GM12865 (cell line): ENCODE measurements at regions not wholly inside any gene's neighbourhood (a gene's known extent, or its start where the extent isn't known, plus 50 kb on each side); places are given as distances from the start of the nearest gene placed in this dataset.
A peak's percentile ranks its signal among the peaks of the same experiment; 100 is the strongest.

Experiments
- DNase-seq: peaks from one replicate; pipeline ENCODE4 v3.0.0; 2010; ENCODE audit warnings: low read depth
- H3K4me3 ChIP-seq: 2 replicates; pipeline ENCODE4 v1.5.1; 2011; ENCODE audit warnings: mild to moderate bottlenecking, low read depth, low read length, control low read depth
- TF ChIP-seq, protein P1 (sequence below): IDR thresholded peaks from 2 replicates; pipeline ENCODE4 v1.5.1; 2011; ENCODE audit warnings: low read length, control low read depth, low read depth, inconsistent platforms; ENCODE audit not compliant: insufficient read depth; ENCODE audit errors: missing control alignments

DNA sequence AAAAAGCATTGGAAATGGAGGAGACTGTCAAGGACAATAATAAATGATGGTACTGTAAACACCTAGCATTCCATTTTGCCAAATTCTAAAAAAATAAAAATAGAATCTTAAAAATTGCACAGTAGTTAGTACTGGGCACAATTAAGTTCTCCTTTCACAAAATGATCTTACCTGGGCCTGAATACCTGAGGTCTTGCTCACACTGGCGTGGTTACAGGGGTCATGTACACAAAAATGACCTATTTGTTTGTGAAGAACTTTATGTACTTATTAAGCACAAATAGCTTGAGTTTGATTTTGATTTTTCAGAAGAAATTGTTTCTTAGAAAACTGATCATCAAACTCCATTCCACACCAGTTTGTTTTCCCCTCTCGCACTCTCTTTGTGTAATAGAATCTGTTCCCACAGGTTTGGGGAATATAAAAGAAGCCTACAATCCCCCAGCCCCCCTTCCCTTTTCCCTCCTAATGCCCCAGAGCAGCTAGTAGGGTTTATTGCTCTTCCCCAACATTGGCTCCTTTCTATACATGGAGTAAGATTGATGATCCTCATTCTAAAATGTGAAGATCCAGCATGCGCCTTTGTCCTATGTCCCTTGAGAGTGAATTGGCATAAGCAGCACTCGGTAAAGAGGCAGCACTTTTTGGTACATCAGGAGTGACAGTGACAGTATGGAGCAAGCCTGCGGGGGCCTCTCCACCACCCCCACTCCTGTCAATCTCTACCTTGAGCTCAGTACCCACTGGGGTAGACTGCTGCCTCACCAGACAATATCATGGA is 204.3 kb downstream of the ASCL1 start:
- H3K4me3 ChIP-seq: no peak overlapping the region
- TF ChIP-seq, protein P1, sequence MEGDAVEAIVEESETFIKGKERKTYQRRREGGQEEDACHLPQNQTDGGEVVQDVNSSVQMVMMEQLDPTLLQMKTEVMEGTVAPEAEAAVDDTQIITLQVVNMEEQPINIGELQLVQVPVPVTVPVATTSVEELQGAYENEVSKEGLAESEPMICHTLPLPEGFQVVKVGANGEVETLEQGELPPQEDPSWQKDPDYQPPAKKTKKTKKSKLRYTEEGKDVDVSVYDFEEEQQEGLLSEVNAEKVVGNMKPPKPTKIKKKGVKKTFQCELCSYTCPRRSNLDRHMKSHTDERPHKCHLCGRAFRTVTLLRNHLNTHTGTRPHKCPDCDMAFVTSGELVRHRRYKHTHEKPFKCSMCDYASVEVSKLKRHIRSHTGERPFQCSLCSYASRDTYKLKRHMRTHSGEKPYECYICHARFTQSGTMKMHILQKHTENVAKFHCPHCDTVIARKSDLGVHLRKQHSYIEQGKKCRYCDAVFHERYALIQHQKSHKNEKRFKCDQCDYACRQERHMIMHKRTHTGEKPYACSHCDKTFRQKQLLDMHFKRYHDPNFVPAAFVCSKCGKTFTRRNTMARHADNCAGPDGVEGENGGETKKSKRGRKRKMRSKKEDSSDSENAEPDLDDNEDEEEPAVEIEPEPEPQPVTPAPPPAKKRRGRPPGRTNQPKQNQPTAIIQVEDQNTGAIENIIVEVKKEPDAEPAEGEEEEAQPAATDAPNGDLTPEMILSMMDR: no peak
- no peak for DNase-seq

DNA sequence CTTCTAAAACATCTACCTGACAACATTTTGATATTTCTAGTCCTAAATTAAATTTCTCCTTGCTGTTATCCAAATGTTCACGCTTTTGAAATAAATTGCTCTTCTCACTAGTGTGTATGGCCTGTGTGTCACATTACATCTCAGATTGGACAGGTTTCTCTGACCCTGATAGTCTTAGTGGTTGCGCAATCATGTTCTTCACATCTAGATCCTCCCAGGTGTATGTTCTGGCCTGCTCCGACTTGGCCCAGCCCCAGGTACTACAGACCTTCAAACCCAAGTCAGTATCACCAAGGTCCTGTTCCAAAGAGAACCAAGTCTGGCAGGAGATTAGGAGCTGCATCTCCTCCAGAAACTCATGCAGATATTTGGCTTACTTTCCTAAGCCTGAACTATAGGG is 209.5 kb downstream of the ASCL1 start:
- DNase-seq: no peak
- TF ChIP-seq, protein P1: no peak
- H3K4me3 ChIP-seq: no peak overlapping the region

DNA sequence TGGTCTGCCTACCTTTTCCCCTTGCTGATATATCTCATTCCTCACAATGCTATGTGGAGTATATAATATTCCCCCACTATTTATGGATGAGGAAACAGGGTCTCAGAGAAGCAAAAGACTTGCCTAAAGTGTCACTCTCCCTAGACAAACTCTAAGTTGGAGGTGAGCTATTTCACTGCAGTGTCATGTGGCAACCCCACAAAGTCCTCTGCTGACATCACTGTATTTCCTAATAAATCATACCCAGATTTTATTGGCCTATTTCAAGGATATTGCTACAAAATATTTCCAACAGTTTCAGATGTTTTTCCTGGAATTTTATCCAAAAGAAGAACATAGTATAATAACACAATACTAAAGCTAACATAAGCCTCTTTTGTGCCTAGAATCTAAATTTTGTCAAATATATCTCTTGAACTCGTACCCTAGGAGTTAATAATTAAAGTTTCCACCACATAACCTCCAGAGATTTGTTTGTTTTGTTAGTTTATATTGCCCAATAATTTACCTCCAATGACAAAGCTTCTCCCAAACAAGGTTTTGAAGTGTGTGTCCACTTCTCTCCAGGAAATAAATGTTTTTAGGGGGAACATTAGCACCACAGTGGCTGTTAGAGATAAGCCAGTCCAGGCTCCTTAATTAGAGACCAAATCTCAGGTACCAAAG is 215.1 kb downstream of the ASCL1 start:
- TF ChIP-seq, protein P1: no peak
- H3K4me3 ChIP-seq: no peak overlapping the region
- DNase-seq: no peak

DNA sequence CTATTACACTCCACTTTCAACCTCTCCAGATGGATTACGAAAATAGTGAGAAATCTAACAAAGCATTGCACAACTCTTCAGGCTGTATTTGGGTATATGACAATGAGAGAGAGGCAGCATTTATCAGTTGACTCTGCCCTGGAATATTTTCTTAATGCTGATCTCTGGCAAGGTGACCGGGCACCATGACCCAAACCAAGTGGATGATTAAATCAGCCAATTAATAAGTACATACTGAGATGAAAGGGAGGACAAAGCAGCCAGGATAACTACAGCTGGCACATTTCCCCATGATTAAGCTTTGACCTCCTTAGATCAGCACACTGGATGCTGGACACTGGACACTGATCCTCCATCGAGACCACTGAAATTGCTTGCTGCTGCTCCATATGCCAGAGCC is 218.2 kb downstream of the ASCL1 start:
- no peak for DNase-seq
- TF ChIP-seq, protein P1: no peak
- H3K4me3 ChIP-seq: no peak overlapping the region

DNA sequence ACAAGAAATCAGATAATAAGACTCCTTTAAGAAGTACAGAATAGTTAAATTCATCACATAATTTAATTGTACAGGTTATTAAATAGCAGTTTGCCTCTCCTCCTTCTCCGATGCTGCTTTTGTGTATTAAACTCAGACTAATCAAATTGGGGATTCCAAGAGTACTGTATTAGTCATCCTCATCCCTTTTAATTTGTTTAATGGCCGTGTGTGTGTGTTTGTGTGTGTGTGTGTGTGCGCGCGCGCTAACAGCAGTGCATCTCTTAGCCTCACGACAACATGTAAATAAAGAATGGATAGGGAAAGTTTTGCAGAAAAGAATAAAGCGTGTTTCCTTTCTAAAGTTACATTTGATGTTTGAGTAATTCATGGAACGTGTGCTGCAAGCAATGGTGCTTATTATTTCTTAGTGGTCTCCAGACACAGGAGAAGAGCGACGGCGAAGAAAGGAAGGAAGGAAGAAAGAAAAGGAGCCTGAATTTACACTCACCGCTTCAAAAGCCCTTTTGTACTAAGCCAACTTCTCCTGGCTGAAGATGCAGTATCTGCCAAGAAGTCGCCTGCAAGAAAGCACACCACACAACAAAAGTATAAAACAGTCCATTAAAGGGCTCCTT is 220.3 kb downstream of the ASCL1 start:
- TF ChIP-seq, protein P1: no peak

DNA sequence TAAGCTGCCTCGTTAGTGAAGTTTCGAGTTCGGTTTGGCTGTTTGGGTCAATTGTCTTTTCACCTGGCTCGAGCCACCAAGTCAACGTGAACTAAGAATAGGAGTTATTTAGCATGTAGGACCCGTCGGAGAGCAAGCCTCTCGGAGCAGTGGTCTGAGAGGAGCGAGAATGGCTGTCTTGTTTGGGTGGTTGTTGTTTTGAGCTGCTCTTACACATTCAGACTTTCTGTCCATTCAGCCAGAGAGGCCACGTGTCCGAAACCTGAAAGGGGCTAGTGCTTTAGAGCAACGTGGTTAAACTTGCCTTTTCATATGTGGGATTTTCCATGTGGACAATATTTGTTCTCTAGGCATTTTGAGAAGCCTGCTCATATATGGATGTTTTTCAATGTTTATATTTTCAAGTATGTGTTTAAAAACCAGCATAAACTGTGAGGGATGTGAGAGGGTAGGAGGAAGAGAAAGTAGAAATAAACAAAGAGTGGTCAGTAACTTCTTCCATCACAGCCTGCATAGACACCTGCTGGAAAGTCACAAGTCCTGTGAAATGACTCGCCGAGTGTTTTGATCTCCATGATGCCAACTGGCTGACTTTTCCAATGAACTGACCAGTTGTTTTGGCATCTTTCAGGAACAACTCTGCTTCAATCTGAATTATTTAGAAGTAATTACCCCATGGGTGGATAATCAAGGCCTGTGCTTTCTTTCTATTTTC is 221.0 kb downstream of the ASCL1 start:
- peak; percentile 4 for DNase-seq
- no peak overlapping the region for H3K4me3 ChIP-seq
- TF ChIP-seq, protein P1: no peak

More for the DNA sequence above, 220.3 kb downstream of the ASCL1 start:
- no peak overlapping the region for H3K4me3 ChIP-seq
- no peak for DNase-seq
